Esophagus muscularis mucosa (tissue), 4 donors: ENCODE measurements at regions not wholly inside any gene's neighbourhood (a gene's known extent, or its start where the extent isn't known, plus 50 kb on each side); places are given as distances from the start of the nearest gene placed in this dataset.

Experiments
- DNase-seq: peaks from one replicate; pipeline ENCODE4 v3.0.0-alpha.2; 2017; ENCODE audit errors: extremely low spot score
- H3K27ac ChIP-seq, 4 donors: fragments of 200-600 bp; sonication (generic); replicated peaks in 1 of 4; 1 replicate in 3 of 4; 2 replicates in 1 of 4; pipeline ENCODE4 v1.5.1; 2016 to 2019; ENCODE audit warnings: mild to moderate bottlenecking in 1 of 4
- H3K27me3 ChIP-seq, 4 donors: fragments of 200-600 bp; sonication (generic); one replicate each; pipeline versions ENCODE4 v1.5.1 to v1.6.0; 2016 to 2019
- H3K36me3 ChIP-seq, 4 donors: fragments of 200-600 bp; sonication (generic); one replicate each; pipeline ENCODE4 v1.5.1; 2016 to 2019
- H3K4me1 ChIP-seq, 4 donors: fragments of 200-600 bp; sonication (generic); one replicate each; pipeline ENCODE4 v1.5.1; 2016 to 2019
- H3K4me3 ChIP-seq, 4 donors: fragments of 200-600 bp; sonication (generic); 1 replicate in 2 of 4; 2 replicates in 2 of 4; pipeline ENCODE4 v1.5.1; 2016 to 2019; ENCODE audit warnings: mild to moderate bottlenecking in 4 of 4, moderate library complexity in 1 of 4
- H3K9me3 ChIP-seq, 4 donors: fragments of 200-600 bp; sonication (generic); 1 replicate in 3 of 4; 2 replicates in 1 of 4; pipeline ENCODE4 v1.5.1; 2016 to 2019
- EP300 ChIP-seq: sonication (generic); formaldehyde crosslinking; IDR thresholded peaks from one replicate; pipeline ENCODE4 v1.6.1; 2017; ENCODE audit warnings: antibody characterized with exemption
- POLR2A ChIP-seq: fragments of 450-650 bp; IDR thresholded peaks from one replicate; pipeline ENCODE4 v1.6.1; 2017; ENCODE audit warnings: antibody characterized with exemption, moderate library complexity, mild to moderate bottlenecking, low read depth
- POLR2AphosphoS5 ChIP-seq, 2 donors: sonication (generic); formaldehyde crosslinking; IDR thresholded peaks; one replicate each; pipeline ENCODE4 v1.6.1; 2017; ENCODE audit warnings: antibody characterized with exemption in 2 of 2
- WGBS: methylation state at CpG from one replicate; pipeline ENCODE4 v1.1.5; 2018; 5-methylcytosine and 5-hydroxymethylcytosine counted together
- intact Hi-C: fragments of 100-400 bp; cut with DNase I; formaldehyde crosslinking; loops from one replicate; pipeline ENCODE4 v1.15.1; 2023
- TF ChIP-seq, protein P1 (sequence below), 3 experiments: fragments of 200-600 bp in 2 of 3; fragments of 450-650 bp in 1 of 3; sonication (generic) in 2 of 3; IDR thresholded peaks; one replicate each; pipeline ENCODE4 v1.5.1; 2017 to 2019; ENCODE audit warnings: antibody characterized with exemption in 3 of 3, mild to moderate bottlenecking in 2 of 3, moderate library complexity in 1 of 3

DNA sequence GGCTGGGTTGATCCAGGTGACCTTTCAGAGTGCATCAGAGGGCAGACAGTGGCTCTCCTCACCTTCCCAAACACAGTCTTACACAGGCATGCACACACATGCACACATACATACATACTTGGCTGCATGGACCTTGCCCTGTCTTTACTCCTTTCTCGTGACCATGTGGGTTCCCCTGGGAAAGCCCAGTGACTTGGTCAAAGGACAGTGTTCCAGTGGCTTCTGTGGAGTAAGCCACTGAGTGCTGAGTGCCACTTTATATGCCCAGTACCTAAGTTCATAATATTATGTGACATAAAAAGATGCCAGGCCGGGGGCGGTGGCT is 249.4 kb downstream of the MYCN start:
- no peak for TF ChIP-seq POLR2A
- no peak for TF ChIP-seq EP300
- Histone ChIP-seq H3K9me3 (no peaks in the 10 kb centered on the region), H3K4me3 (no peak overlapping the region), H3K27ac (no peak overlapping the region), H3K36me3 (no peaks in the 10 kb centered on the region), H3K27me3 (peaks cover 0 to 3% (median 0%) of the 10 kb centered on the region in 4 donors), H3K4me1 (no peaks in the 10 kb centered on the region)
- 82% methylated on average over 3 of the region's 3 CpGs for WGBS
- intact Hi-C loops = no loop called here
- no peak for DNase-seq

DNA sequence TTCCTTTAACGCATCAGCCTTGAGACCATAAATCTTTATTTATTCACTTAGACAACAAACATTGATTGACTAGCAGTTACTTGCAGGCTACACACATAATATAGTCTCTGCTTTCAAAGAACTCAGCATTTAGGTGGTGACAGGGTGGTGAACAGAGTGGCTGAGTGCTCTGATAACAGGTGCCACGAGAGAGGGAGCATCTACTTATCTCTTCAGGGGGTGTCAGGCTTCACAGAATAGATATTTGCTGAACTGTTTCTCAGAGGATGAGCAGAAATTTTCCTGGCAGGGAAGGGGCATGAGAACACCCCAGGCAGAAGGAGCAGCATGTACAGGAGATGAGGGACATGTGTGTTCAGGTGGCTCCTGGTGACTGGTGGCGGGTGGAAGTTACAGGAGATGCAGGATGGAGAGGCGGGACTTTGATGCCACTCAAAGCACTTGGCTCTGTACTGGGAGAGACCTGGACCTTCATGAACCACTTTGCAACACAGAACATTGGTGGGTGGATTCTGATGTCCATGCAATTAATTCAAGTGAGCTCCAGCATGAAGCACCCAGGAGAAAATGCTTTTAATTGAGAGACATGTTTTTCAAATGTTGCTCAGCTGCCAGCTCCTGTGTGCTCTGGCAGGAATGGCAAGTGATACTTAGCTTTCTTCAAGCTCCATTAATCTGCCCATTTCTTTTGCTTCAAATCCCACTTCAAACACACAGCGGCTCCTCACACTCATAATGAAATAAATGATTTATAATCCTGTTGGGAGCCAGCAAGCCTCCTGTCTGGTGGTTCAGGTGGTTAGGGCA is 248.9 kb downstream of the MYCN start:
- Histone ChIP-seq H3K4me3 (no peak overlapping the region), H3K36me3 (no peaks in the 10 kb centered on the region), H3K9me3 (no peaks in the 10 kb centered on the region), H3K27me3 (peaks cover 0 to 3% (median 0%) of the 10 kb centered on the region in 4 donors), H3K4me1 (no peaks in the 10 kb centered on the region), H3K27ac (no peak overlapping the region)
- no peak for DNase-seq
- intact Hi-C loops = no loop called here
- TF ChIP-seq, protein P1, sequence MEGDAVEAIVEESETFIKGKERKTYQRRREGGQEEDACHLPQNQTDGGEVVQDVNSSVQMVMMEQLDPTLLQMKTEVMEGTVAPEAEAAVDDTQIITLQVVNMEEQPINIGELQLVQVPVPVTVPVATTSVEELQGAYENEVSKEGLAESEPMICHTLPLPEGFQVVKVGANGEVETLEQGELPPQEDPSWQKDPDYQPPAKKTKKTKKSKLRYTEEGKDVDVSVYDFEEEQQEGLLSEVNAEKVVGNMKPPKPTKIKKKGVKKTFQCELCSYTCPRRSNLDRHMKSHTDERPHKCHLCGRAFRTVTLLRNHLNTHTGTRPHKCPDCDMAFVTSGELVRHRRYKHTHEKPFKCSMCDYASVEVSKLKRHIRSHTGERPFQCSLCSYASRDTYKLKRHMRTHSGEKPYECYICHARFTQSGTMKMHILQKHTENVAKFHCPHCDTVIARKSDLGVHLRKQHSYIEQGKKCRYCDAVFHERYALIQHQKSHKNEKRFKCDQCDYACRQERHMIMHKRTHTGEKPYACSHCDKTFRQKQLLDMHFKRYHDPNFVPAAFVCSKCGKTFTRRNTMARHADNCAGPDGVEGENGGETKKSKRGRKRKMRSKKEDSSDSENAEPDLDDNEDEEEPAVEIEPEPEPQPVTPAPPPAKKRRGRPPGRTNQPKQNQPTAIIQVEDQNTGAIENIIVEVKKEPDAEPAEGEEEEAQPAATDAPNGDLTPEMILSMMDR (IDR thresholded peaks at IDR 0.05) = no peak
- TF ChIP-seq EP300 = no peak
- TF ChIP-seq POLR2A = no peak
- TF ChIP-seq POLR2AphosphoS5 (IDR thresholded peaks at IDR 0.05) = no peak
- 86% methylated on average over 5 of the region's 5 CpGs for WGBS

DNA sequence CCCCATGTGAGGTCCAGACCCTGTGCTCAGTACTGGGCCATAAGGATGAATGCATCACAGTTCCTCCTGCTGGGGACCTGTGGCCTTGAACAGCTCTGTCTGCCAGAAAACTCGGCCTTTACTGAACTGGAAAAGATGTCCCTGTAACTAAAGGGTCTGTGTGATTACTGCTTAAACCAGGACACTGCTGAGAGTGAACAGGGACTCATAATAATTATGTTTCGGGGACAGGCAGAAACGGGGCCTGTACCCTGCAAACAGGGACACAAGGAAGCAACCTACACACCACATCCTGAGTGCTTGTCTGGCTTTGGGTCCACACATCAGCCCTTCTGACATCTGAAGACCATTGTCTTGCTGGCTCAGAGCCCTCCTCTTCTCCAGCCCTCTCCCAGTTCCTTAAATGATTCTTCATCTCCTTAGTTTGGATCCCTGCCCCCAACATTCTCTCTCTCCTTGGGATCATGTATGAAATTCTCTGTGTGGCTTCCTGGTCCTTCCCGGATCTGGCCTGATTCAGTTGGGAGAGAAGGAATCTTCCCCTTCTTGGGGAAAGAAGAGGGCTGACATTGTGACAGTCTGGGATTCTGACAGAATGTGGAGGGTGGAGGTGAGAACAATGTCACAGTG is 248.0 kb downstream of the MYCN start:
- H3K27me3 ChIP-seq = peaks cover 0 to 3% (median 0%) of the 10 kb centered on the region in 4 donors
- intact Hi-C loops = no loop called here
- DNase-seq = no peak
- H3K36me3 ChIP-seq = no peaks in the 10 kb centered on the region
- no peaks in the 10 kb centered on the region for H3K9me3 ChIP-seq
- H3K27ac ChIP-seq = no peak overlapping the region
- H3K4me1 ChIP-seq = no peaks in the 10 kb centered on the region
- 69% methylated on average over 4 of the region's 4 CpGs for WGBS
- no peak for TF ChIP-seq POLR2A
- H3K4me3 ChIP-seq = no peak overlapping the region

DNA sequence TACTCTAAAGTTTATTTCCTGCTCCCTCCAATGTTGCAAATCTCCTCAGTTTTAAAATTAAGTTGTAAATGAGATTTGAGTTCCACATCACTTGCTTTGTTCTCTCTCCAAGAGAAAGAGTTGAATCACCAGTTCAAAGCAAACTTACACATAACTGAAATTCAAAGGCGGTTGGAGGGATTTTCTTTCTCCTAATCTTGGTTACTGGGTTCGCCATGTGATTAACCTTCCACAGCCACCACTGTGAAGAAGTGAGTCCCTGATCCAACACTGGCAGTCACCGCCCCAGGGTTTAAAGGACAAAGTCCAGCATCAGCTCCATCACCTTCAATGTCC is 247.1 kb downstream of the MYCN start:
- no peak for DNase-seq
- intact Hi-C loops = no loop called here
- no peaks in the 10 kb centered on the region for H3K36me3 ChIP-seq
- peaks cover 0 to 3% (median 0%) of the 10 kb centered on the region in 4 donors for H3K27me3 ChIP-seq
- 86% methylated on average over 3 of the region's 3 CpGs for WGBS
- H3K4me3 ChIP-seq = no peak overlapping the region
- no peaks in the 10 kb centered on the region for H3K4me1 ChIP-seq
- no peak for TF ChIP-seq POLR2AphosphoS5 (IDR thresholded peaks at IDR 0.05)
- TF ChIP-seq, protein P1 (IDR thresholded peaks at IDR 0.05) = no peak
- no peak for TF ChIP-seq POLR2A
- TF ChIP-seq EP300 = no peak
- no peak overlapping the region for H3K27ac ChIP-seq
- no peaks in the 10 kb centered on the region for H3K9me3 ChIP-seq

DNA sequence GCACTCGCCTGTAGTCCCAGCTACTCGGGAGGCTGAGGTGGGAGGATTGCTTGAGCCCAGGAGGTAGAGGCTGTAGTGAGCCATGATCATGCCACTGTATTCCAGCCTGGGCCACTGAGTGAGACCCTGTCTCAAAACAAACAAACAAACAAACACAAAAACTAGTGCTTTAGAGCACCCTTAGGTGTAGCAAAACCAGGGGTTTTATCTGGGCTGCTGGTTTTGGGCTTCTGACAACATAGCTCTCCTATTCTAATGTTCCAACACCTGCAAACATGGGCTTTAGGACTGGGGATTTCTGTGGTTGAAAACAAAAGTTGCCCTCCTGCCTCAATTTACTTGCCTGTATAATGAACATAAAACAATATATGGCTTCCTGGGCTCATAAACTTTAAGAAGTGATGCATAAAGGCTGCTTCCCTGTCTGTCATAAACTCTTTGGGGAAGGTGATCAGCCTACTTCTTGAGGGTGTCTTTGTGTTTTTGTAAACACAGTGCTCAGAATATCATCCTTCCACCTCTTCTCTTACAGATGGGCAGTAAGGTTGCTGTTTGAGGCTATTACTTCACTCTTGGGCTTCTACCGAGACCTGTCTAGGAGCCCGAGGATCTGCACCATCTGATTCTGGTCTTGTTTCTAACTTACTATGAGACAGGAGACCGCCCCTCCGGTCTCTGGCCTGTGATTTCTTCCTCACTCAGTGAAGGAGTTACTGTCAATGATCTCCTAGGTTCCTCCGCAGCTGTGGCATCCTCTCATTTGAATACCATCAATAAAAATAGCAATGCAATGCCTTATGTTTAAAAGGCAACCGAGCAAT is 246.5 kb downstream of the MYCN start:
- Histone ChIP-seq H3K27ac (no peak overlapping the region), H3K36me3 (no peaks in the 10 kb centered on the region), H3K4me1 (no peaks in the 10 kb centered on the region), H3K9me3 (no peaks in the 10 kb centered on the region), H3K27me3 (peaks cover 0 to 3% (median 0%) of the 10 kb centered on the region in 4 donors), H3K4me3 (no peak overlapping the region)
- no peak for DNase-seq
- TF ChIP-seq POLR2AphosphoS5 (IDR thresholded peaks at IDR 0.05) (no peak), POLR2A (no peak), EP300 (no peak)
- TF ChIP-seq, protein P1 (IDR thresholded peaks at IDR 0.05) = no peak
- intact Hi-C loops = no loop called here
- WGBS = 84% methylated on average over 8 of the region's 8 CpGs
